H4 (cell line): ENCODE measurements at regions not wholly inside any gene's neighbourhood (a gene's known extent, or its start where the extent isn't known, plus 50 kb on each side); places are given as distances from the start of the nearest gene placed in this dataset.
"Not testable (repeated sequence)": the region's sequence is repeated elsewhere in the genome, so short reads cannot be mapped to it uniquely, and the experiment has no call there.

ENCODE experiments used
- DNase-seq: peaks from one replicate; pipeline ENCODE4 v3.0.0-alpha.2; 2015; ENCODE audit warnings: low spot score

- no peak for DNase-seq
Observed at GRCh38 chr1:54474310-54475251, 68.4 kb upstream of the SSBP3 start.

DNA sequence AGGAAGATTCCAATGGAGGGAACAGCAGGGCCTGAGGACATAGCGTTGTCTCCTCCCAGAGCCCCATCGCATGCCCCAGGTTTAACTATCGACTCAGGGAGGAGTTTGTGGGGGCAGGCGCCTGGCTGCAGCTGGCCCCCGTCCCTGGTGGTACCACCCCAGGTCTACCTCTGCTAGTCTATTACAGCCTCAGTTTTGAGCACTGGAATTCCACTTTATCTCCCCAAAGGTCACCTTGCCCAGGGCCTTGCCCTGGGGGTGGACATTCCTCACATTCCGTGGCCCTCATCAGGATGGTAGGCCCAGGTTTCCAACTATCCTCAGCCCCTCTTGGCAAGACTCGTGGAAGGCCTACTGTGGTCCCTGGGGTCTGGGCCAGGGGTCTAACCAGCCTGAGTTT is 65.4 kb upstream of the SSBP3 start:
- DNase-seq, result no peak

GRCh38 chr1:54469444-54469843 is 63.2 kb upstream of the SSBP3 start:
- DNase-seq, result not testable (repeated sequence)

GRCh38 chr1:54468288-54469084 is 62.3 kb upstream of the SSBP3 start:
- not testable (repeated sequence) for DNase-seq

DNA sequence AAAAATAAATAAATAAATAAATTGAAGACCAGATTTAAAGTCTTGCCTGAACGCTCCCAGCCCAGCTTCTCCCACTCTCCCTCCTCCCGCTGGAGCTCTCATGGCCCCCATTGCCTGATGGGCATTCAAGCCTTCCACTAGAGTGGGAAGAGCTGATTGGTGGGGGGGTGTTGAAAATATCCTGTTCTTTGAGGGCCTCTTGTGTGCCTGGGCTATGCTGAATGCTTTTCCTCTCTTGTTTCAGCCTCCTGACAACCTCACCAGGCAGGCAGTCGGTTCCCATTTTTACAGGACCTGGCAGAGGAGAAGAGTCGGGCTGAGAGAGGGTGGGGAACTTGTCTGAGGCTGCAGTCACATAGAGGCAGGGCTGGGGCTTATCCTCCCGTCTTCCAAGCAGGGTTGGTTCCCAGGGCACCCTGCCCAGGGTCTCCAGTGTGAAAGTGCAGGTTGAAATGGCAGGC is 59.2 kb upstream of the SSBP3 start:
- no peak for DNase-seq

- no peak for DNase-seq
Observed at GRCh38 chr1:54464477-54465146, 58.4 kb upstream of the SSBP3 start.

DNA sequence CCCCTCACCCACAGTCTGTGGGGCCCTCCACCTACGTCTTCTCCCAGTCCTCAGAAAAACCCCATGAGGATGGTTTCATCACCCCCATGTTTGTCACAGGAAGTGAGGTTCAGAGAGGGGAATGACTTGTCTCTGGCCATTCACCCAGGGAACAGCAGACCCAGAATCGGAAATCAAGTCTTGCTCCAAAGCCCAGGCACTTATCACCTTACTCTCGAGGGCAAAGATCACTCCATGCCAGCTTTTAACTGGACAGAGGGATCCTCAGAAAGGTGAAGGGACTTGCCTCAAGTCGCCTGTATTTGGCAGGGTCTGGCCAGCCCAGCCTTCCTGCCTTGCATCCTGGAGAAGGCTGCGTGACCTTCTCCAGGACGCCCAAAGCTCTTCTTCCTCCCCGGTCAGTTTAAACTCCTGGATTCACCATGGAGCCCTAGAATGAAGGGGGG is 57.9 kb upstream of the SSBP3 start:
- no peak for DNase-seq

GRCh38 chr1:54463259-54464030 is 57.3 kb upstream of the SSBP3 start:
- DNase-seq, result no peak

- no peak for DNase-seq
Observed at GRCh38 chr1:54462597-54463258, 56.5 kb upstream of the SSBP3 start.

DNA sequence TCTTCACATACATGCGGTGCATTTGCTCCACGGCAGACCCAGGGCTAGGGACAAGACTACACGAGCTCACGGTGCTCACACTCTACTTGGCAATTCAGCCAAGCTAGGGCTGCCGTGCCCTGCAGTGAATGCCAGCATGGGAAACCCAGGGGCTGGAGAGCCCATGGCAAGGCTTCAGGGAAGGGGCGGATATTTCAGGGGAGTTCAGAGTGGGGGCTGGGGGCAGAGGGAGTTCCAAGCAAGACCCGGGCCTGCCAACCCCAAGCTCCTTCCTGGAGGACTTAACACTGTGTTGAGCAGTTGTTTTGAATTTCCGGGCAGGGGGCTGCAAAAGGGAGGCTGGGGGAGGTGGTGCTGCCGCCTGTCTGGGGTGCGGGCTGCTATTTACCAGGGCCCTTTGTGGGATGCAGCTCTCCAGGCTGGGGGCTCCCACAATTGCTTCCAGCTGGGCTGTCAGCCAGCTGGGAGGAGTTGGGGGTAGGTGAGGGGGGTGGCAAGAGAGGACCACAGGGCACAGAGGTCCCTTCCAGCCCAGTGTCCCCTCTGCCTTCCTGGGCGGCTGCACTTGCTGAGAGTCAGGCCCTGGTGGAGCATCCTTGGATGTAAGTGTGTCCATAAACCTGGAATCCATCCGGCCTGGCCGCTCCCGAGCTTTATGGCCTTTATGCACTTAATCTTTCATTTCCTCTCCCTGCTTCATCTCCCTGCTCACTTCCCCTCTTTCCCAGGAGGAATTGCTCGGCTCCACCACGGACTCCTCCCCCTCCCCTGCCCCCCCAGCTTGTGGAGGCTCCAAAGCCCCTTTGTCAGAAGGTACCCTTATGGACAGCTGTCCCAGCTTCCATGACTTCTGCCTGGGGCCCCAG is 55.8 kb upstream of the SSBP3 start:
- no peak for DNase-seq

DNA sequence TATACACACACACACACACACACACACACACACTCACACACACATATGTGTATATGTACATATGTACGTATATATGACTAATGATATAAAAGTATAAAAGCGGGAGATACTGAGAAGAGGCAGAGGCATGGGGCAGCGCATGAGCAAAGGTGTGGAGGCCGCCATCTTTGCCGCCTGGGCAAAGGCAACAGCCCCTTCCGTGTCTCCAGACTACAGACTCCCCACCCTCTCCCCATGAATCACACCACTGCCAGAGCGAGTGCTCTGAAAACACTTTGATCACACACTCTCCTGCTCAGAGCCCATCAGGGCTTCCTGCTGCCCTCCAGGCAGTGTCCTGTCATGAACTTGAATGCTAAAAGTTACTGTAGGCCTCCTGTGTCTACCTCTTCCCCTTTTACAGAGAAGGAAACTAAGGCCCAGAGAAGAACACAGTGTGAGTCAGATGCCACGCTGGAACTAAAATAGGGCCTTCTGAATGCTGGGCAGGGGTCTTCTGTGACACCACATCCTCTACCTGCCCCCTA is 54.7 kb upstream of the SSBP3 start:
- DNase-seq, result no peak

GRCh38 chr1:54460351-54460750 is 54.2 kb upstream of the SSBP3 start:
- DNase-seq, result no peak

DNA sequence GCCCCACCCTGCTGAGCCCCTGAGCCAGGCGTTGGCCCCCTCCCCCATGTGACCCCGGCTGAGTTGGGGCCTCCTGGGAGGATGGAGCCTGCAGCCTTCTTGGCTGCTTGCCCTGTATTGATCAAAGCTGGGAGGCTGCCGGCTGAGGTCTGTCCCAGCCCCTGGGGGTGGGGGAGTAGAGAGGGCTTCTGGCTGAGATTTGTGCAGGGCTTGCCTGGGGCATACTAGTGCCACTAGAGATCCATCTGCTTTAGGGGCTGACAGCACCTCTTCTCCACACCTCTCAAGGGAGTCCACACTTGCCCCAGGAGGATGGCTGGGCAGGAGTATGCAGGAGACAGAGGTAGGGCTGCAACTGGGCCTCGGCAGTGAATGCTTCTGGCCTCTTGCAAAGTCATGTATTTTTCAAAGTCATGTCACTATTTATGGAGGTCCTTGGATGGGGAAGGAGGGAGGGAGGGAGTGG is 53.6 kb upstream of the SSBP3 start:
- DNase-seq, result no peak

DNA sequence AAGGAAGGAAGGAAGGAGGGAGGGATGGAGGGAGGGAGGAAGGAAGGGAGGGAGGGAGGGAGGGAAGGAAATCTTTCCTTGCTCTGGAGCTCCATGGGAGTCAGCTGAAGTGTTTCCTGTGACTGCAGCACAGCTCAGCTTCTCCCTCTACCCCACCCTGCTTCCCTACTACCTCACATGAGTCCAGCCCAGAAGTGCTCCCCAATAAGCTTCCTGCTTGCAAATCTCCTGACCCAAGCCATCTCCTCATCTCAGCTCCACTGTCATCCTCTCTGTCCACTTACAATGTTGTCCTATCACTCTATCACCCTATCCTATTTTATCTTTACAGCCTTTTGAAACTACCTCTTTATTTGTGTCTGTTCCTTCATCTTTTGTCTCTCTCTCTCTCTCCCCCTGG is 52.9 kb upstream of the SSBP3 start:
- DNase-seq, result no peak

GRCh38 chr1:54456921-54457529 is 50.8 kb upstream of the SSBP3 start:
- no peak for DNase-seq

DNA sequence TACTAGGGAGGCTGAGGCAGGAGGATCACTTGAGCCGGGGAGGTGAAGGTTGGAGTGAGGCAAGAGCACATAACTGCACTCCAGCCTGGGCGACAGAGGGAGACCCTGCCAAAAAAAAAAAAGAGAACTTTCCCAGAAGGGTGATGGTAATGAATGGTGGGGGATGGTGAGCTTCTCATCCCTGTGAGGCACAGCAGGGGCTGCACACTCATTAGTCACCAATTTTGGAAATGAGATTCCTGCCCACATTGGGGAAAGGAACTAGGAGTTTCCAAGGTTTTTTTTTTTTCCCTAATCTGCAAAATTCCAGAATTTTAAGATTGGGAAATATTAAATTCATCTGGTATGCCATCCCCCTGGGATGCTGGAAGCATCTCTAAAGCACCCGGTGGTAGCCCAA is 50.2 kb upstream of the SSBP3 start:
- DNase-seq, result no peak
